HL-60 (cell line): ENCODE measurements at regions not wholly inside any gene's neighbourhood (a gene's known extent, or its start where the extent isn't known, plus 50 kb on each side); places are given as distances from the start of the nearest gene placed in this dataset.

ENCODE experiments used
- DNase-seq, 2 experiments: peaks; one replicate each; pipeline ENCODE4 v3.0.0-alpha.2; 2010 to 2020; ENCODE audit warnings: low read depth in 1 of 2, low spot score in 1 of 2
- H3K27ac ChIP-seq: fragments of 250-450 bp; sonication (Bioruptor Pico); replicated peaks from 2 replicates; pipeline ENCODE4 v1.5.1; 2020; ENCODE audit warnings: mild to moderate bottlenecking, moderate library complexity
- H3K27me3 ChIP-seq: fragments of 250-450 bp; sonication (Bioruptor Pico); 2 replicates; pipeline ENCODE4 v1.5.1; 2021; ENCODE audit warnings: mild to moderate bottlenecking, moderate library complexity; ENCODE audit not compliant: insufficient read depth, poor library complexity, severe bottlenecking
- H3K4me3 ChIP-seq: replicated peaks from 2 replicates; pipeline ENCODE4 v1.5.1; 2011; ENCODE audit warnings: mild to moderate bottlenecking, control low read depth, low read length; ENCODE audit not compliant: insufficient read depth
- GABPA ChIP-seq: IDR thresholded peaks from 2 replicates; pipeline ENCODE4 v1.6.1; 2012; ENCODE audit warnings: low read depth
- POLR2AphosphoS5 ChIP-seq: IDR thresholded peaks from 2 replicates; pipeline ENCODE4 v1.6.1; 2012; ENCODE audit warnings: low read depth
- SPI1 ChIP-seq: IDR thresholded peaks from 2 replicates; pipeline ENCODE4 v1.6.1; 2012; ENCODE audit warnings: low read depth, mild to moderate bottlenecking, borderline replicate concordance
- TF ChIP-seq, protein P1 (sequence below): IDR thresholded peaks from one replicate; pipeline ENCODE4 v1.5.1; 2011; ENCODE audit warnings: low read length, control low read depth, inconsistent platforms; ENCODE audit not compliant: insufficient read depth
- TF ChIP-seq, protein P2 (sequence below): IDR thresholded peaks from 2 replicates; pipeline ENCODE4 v1.6.1; 2012; ENCODE audit warnings: low read depth; ENCODE audit not compliant: insufficient replicate concordance

DNA sequence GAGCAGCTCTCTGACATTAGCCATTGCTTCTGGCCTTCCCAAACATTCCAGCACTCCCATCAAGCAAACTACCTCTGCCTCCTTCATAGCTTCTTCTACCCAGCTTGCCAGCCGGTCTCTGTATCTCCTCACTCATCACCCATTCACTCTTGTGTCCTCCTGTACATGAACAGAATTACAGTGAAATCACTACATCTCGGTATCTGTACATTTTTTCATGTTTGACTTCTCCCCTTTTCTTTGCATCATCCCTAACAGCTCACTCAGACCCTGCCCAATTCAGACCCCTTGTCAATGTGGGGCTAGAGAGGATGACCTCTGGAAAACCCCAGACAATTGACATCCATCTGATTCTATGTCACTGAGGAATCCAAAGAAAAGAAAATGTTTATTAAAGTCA lies 335.8 kb downstream of the TNS1 start:
- no peak overlapping the region for H3K4me3 ChIP-seq
- no peak for DNase-seq
- H3K27ac ChIP-seq = no peak overlapping the region
- H3K27me3 ChIP-seq = no peaks in the 10 kb centered on the region
- no peak for TF ChIP-seq SPI1
- TF ChIP-seq POLR2AphosphoS5 = no peak
- TF ChIP-seq, protein P1, sequence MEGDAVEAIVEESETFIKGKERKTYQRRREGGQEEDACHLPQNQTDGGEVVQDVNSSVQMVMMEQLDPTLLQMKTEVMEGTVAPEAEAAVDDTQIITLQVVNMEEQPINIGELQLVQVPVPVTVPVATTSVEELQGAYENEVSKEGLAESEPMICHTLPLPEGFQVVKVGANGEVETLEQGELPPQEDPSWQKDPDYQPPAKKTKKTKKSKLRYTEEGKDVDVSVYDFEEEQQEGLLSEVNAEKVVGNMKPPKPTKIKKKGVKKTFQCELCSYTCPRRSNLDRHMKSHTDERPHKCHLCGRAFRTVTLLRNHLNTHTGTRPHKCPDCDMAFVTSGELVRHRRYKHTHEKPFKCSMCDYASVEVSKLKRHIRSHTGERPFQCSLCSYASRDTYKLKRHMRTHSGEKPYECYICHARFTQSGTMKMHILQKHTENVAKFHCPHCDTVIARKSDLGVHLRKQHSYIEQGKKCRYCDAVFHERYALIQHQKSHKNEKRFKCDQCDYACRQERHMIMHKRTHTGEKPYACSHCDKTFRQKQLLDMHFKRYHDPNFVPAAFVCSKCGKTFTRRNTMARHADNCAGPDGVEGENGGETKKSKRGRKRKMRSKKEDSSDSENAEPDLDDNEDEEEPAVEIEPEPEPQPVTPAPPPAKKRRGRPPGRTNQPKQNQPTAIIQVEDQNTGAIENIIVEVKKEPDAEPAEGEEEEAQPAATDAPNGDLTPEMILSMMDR = no peak
- TF ChIP-seq, protein P2, sequence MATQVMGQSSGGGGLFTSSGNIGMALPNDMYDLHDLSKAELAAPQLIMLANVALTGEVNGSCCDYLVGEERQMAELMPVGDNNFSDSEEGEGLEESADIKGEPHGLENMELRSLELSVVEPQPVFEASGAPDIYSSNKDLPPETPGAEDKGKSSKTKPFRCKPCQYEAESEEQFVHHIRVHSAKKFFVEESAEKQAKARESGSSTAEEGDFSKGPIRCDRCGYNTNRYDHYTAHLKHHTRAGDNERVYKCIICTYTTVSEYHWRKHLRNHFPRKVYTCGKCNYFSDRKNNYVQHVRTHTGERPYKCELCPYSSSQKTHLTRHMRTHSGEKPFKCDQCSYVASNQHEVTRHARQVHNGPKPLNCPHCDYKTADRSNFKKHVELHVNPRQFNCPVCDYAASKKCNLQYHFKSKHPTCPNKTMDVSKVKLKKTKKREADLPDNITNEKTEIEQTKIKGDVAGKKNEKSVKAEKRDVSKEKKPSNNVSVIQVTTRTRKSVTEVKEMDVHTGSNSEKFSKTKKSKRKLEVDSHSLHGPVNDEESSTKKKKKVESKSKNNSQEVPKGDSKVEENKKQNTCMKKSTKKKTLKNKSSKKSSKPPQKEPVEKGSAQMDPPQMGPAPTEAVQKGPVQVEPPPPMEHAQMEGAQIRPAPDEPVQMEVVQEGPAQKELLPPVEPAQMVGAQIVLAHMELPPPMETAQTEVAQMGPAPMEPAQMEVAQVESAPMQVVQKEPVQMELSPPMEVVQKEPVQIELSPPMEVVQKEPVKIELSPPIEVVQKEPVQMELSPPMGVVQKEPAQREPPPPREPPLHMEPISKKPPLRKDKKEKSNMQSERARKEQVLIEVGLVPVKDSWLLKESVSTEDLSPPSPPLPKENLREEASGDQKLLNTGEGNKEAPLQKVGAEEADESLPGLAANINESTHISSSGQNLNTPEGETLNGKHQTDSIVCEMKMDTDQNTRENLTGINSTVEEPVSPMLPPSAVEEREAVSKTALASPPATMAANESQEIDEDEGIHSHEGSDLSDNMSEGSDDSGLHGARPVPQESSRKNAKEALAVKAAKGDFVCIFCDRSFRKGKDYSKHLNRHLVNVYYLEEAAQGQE = no peak
- TF ChIP-seq GABPA = no peak

DNA sequence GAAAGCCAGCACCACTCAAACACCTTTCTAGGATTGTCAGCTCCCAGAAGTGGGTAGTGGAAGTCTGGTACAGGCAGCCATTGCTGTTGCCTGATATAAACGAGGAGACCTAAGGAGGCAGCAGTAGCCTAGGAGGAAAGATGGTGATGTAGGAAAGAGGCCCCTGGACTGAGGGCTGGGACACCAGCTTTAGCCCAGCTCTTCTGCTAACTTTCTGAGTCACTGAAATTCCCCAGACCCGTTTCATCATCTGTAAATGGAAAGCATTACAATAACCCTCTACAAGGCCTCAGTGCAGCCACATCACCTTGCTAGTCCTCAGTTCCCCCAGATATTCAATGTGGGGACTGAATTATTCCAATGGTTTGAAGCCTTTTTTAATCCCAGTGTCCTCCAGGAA lies 336.5 kb downstream of the TNS1 start:
- H3K27ac ChIP-seq = no peak overlapping the region
- H3K4me3 ChIP-seq = no peak overlapping the region
- no peak for DNase-seq
- TF ChIP-seq, protein P2 = no peak
- TF ChIP-seq GABPA (no peak), SPI1 (no peak), POLR2AphosphoS5 (no peak)
- TF ChIP-seq, protein P1 = no peak
- H3K27me3 ChIP-seq = peaks cover under 1% of the 10 kb centered on the region

DNA sequence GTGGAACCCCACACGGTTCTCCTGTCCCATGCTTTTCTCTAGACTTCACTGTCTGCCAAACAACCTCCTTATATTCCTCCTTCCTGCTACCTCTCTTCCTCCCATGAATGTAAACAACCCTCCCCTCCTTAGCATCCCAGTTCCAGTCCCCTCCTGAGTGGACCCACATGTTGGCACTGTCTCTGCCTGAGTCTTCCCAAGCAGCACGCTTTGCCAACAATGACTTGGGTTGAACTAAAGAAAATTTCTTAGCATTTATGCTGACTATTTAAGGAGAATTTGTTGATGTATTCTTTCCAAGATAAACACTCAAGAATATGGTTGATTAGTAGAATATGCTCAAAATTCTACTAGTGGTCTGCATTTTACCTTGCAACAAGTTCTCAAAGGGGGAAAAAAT lies 338.0 kb downstream of the TNS1 start:
- H3K27me3 ChIP-seq = peaks cover 3% of the 10 kb centered on the region
- H3K27ac ChIP-seq = no peak overlapping the region
- no peak overlapping the region for H3K4me3 ChIP-seq
- DNase-seq = no peak
- TF ChIP-seq GABPA (no peak), POLR2AphosphoS5 (no peak), SPI1 (no peak)
- TF ChIP-seq, protein P1 = no peak
- TF ChIP-seq, protein P2 = no peak
